ENCODE measurements at regions not wholly inside any gene's neighbourhood (a gene's known extent, or its start where the extent isn't known, plus 50 kb on each side); places are given as distances from the start of the nearest gene placed in this dataset.

- TF ChIP-seq POLR2A (IDR thresholded peaks at IDR 0.05; ENCODE audit: low read length) = no peak
- TF ChIP-seq GATA1 (IDR thresholded peaks at IDR 0.05; ENCODE audit: low read depth, low read length) = no peak
These were observed 248.0 kb downstream of the SMARCA2 start for GRCh38 chr9:2263111-2263510.
